MCF 10A (cell line): ENCODE measurements at regions not wholly inside any gene's neighbourhood (a gene's known extent, or its start where the extent isn't known, plus 50 kb on each side); places are given as distances from the start of the nearest gene placed in this dataset.

Experiments used
- BruUV-seq: library from RNA; stranded (reverse); fragments of 400-500 nt; replicated peaks from 2 replicates; lab custom pipeline; 2021; lab: Mats Ljungman, UMichigan
- CTCF ChIA-PET: fragments of 300-600 bp; sonication (Branson Sonifier 250); formaldehyde crosslinking; extraction: SDS; loops from one replicate; lab custom pipeline; 2021; ENCODE audit warnings: antibody characterized with exemption, inconsistent platforms; lab: Yijun Ruan, JAX
- POLR2A ChIA-PET: fragments of 300-600, 350-650 bp; sonication (Branson Sonifier 250); formaldehyde crosslinking; extraction: SDS; loops from one replicate; lab custom pipeline; 2020; ENCODE audit warnings: antibody characterized with exemption, inconsistent platforms; lab: Yijun Ruan, JAX
- DNase-seq: peaks from one replicate; pipeline ENCODE4 v3.0.0-alpha.2; 2018; ENCODE audit not compliant: unreplicated experiment
- H3K27ac Mint-ChIP-seq: one replicate; pipeline ENCODE4 v1.8.0; 2022; ENCODE audit warnings: mild to moderate bottlenecking, low read depth, mixed read lengths; ENCODE audit not compliant: unreplicated experiment
- H3K27me3 Mint-ChIP-seq: one replicate; pipeline ENCODE4 v1.8.0; 2022; ENCODE audit warnings: mixed read lengths; ENCODE audit not compliant: insufficient read depth, unreplicated experiment
- H3K36me3 Mint-ChIP-seq: one replicate; pipeline ENCODE4 v1.8.0; 2022; ENCODE audit warnings: mild to moderate bottlenecking, moderate library complexity, mixed read lengths; ENCODE audit not compliant: insufficient read depth, unreplicated experiment
- H3K4me1 Mint-ChIP-seq: one replicate; pipeline ENCODE4 v1.8.0; 2022; ENCODE audit warnings: mixed read lengths; ENCODE audit not compliant: insufficient read depth, unreplicated experiment
- H3K4me3 Mint-ChIP-seq: one replicate; pipeline ENCODE4 v1.8.0; 2022; ENCODE audit warnings: mild to moderate bottlenecking, moderate library complexity, mixed read lengths; ENCODE audit not compliant: unreplicated experiment
- H3K9me3 Mint-ChIP-seq: one replicate; pipeline ENCODE4 v1.8.0; 2022; ENCODE audit warnings: mixed read lengths; ENCODE audit not compliant: unreplicated experiment
- intact Hi-C: fragments of 100-400 bp; cut with micrococcal nuclease; formaldehyde crosslinking; loops from 2 replicates; pipeline ENCODE4 v1.14.1; 2022
- TF ChIP-seq, protein P1 (sequence below): fragments of 200-600 bp; IDR thresholded peaks from one replicate; pipeline ENCODE4 v1.8.0; 2022; ENCODE audit warnings: antibody characterized with exemption, mild to moderate bottlenecking; ENCODE audit not compliant: unreplicated experiment

GRCh38 chr10:120342115-120342714, 114.8 kb upstream of the PLPP4 start:
- DNase-seq: no peak
- POLR2A ChIA-PET: no interaction called here
- no peak overlapping the region for H3K4me3 Mint-ChIP-seq
- H3K36me3 Mint-ChIP-seq: no peaks in the 10 kb centered on the region
- peaks cover 36% of the 10 kb centered on the region for H3K27me3 Mint-ChIP-seq
- H3K9me3 Mint-ChIP-seq: no peaks in the 10 kb centered on the region
- CTCF ChIA-PET: interaction anchor here (0.5 to 1.4 kb wide), 3 partner anchors 8 to 1457 kb away, joined by 4 to 6 read pairs (median 4); no protein-coding TSS in a partner anchor
- no TSS peak for BruUV-seq
- TF ChIP-seq, protein P1, sequence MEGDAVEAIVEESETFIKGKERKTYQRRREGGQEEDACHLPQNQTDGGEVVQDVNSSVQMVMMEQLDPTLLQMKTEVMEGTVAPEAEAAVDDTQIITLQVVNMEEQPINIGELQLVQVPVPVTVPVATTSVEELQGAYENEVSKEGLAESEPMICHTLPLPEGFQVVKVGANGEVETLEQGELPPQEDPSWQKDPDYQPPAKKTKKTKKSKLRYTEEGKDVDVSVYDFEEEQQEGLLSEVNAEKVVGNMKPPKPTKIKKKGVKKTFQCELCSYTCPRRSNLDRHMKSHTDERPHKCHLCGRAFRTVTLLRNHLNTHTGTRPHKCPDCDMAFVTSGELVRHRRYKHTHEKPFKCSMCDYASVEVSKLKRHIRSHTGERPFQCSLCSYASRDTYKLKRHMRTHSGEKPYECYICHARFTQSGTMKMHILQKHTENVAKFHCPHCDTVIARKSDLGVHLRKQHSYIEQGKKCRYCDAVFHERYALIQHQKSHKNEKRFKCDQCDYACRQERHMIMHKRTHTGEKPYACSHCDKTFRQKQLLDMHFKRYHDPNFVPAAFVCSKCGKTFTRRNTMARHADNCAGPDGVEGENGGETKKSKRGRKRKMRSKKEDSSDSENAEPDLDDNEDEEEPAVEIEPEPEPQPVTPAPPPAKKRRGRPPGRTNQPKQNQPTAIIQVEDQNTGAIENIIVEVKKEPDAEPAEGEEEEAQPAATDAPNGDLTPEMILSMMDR: no peak
- no peaks in the 10 kb centered on the region for H3K4me1 Mint-ChIP-seq
- intact Hi-C loops: no loop called here
- no peak overlapping the region for H3K27ac Mint-ChIP-seq

DNA sequence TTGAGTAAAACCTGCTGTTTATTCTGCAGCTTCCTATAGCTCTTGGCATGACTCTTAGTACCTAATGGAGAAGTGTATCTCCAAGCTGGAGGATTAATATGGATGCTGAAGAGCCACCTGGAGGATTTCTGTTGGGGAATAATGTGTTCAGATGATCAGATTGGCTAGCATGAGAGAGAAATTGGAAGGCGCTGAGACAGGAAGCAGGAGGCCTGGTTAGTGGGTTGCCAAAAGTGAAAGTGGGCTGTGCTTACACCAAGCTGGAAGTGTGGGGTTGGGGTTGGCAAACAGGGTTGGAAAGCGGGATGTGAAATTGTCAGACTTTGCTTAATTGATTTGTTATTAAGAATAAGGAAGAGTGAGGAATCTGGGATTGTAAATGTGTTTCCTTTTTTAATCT, 111.8 kb upstream of the PLPP4 start:
- Mint-ChIP-seq H3K4me1 (no peaks in the 10 kb centered on the region), H3K9me3 (no peaks in the 10 kb centered on the region), H3K4me3 (no peak overlapping the region), H3K27me3 (peaks cover 18% of the 10 kb centered on the region), H3K27ac (no peak overlapping the region), H3K36me3 (no peaks in the 10 kb centered on the region)
- intact Hi-C loops: no loop called here
- ChIA-PET POLR2A (no interaction called here), CTCF (no interaction called here)
- no TSS peak for BruUV-seq
- no peak for DNase-seq
- TF ChIP-seq, protein P1: no peak

DNA sequence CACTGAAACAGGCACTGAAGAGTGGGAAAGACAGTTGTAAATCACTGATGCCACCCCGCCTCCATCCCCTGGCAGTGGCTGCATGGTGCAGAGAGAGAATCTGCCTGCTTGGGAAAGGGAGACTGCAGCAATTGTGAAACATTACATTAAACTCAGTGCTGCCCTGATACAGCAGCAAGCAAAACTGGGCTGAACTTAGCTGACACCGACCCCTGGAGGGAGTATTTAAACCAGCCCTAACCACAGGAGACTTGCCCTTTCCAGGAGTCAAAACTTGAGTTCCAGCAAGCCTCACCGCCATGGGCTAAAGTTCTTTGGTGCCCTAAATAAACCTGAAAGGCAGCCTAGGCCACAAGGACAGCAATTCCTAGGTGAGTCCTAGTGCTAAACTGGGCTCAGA, 109.4 kb upstream of the PLPP4 start:
- TF ChIP-seq, protein P1: no peak
- CTCF ChIA-PET: interaction anchor here (0.8 to 1.5 kb wide), 2 partner anchors 9 to 11 kb away, joined by 4 to 9 read pairs; no protein-coding TSS in a partner anchor
- intact Hi-C loops: no loop called here
- Mint-ChIP-seq H3K4me3 (no peak overlapping the region), H3K36me3 (no peaks in the 10 kb centered on the region), H3K27ac (no peak overlapping the region), H3K27me3 (peaks cover 11% of the 10 kb centered on the region), H3K9me3 (no peaks in the 10 kb centered on the region), H3K4me1 (no peaks in the 10 kb centered on the region)
- no peak for DNase-seq
- BruUV-seq: no TSS peak
- POLR2A ChIA-PET: no interaction called here

DNA sequence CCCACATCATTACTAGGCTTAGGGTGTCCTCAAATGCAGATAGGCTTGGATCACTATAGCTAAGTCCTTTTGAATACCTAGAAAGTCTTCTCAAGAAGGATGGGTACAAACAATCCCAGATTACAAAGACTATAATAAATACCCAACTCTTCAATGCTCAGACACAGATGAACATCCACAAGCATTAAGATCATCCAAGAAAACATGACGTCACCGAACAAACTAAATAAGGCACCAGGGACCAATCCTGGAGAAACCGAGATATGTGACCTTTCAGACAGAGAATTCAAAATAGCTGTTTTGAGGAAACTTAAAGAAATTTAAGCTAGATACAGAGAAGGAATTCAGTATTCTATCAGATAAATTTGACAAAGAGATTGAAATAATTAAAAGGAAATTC, 108.0 kb upstream of the PLPP4 start:
- TF ChIP-seq, protein P1: no peak
- POLR2A ChIA-PET: no interaction called here
- CTCF ChIA-PET: interaction anchor here (1.5 kb wide), 1 partner anchor 12 kb away, joined by 9 read pairs; no protein-coding TSS in a partner anchor
- intact Hi-C loops: no loop called here
- H3K27ac Mint-ChIP-seq: no peak overlapping the region
- H3K4me1 Mint-ChIP-seq: no peaks in the 10 kb centered on the region
- no peak overlapping the region for H3K4me3 Mint-ChIP-seq
- H3K36me3 Mint-ChIP-seq: no peaks in the 10 kb centered on the region
- no peak for DNase-seq
- no TSS peak for BruUV-seq
- H3K27me3 Mint-ChIP-seq: peaks cover 11% of the 10 kb centered on the region
- no peaks in the 10 kb centered on the region for H3K9me3 Mint-ChIP-seq
